ENCODE measurements at regions not wholly inside any gene's neighbourhood (a gene's known extent, or its start where the extent isn't known, plus 50 kb on each side); places are given as distances from the start of the nearest gene placed in this dataset.
"Not testable (repeated sequence)": the region's sequence is repeated elsewhere in the genome, so short reads cannot be mapped to it uniquely, and the experiment has no call there.

DNA sequence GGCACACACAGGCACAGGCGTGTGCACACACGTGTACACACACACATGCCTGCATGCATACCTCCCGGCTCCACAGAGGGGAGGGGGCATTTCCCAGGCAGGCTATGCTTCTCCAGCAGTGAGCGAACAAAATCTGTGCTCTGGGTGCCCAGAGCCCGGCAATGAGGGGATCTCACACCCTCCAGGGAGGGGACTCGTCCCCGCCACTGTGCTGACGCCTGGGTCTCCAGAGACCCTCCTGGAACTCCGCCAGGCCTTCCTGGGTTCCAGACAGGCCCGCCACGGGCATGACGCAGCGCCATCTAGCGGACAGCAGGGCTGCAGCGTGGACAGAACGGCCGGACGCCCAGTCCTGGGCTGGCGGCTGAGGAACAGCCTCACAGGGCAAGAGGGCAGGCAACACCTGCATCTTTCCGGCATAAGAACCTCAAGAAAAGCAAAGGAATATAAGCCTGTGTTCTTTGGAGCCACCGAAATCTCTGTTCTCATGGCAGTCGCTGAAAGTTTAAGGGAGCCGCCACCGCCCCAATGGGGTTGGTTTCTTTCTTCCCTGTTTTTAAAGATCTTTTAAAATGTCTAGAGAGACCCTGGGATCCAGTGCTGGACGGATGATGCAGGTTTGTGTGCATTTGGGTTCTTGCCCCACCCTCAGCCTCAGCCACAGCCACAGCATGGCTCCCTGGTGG, 135.6 kb upstream of the PPP1R26 start:
- DNase-seq, result peak; percentile 76

DNA sequence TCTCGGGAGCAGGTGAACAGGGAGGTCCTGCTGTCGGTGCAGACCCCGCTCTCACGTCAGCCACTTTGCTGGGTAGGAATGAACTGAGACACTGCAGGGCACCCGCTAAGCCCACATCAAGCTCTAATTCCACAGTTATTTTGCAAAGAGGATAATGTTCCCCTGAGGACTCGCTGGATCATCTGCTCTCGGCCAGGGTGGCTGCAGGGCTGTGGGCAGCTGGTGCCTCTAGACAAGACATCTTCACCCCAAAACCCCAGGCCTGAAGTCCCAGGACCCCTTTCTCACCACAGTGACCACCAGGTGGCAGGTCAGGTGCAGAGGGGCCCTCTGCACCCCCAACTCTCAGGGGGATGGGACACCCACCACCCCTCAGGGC, 135.1 kb upstream of the PPP1R26 start:
- no peak for DNase-seq

DNA sequence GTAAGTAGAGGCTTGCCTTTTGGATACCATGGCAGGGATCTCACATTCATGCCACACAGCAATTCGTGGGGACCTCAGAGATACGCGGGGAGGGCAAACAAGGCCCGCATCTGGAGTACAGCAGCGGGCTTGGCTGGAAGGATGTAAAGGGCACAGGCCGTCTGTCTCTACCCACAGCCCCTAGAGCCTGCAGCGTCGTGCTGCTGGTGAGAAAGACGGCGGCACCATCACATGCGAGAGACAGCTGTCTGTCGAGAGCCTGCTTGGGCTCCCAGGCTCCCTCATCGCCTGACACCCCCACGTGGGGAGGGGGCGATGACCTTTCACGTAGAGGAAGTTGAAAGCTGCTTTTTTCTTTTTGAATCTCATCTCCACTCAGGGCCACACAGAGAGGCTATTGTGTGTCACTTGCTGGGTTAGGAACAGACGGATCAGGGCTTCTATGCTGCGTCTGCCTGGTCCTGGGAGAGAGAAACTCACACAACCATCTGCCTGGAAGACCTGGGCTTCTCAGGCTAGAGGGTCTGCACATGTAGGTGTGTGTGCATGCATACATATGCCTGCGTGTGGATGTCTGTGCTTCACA, 134.6 kb upstream of the PPP1R26 start:
- DNase-seq, result no peak

DNA sequence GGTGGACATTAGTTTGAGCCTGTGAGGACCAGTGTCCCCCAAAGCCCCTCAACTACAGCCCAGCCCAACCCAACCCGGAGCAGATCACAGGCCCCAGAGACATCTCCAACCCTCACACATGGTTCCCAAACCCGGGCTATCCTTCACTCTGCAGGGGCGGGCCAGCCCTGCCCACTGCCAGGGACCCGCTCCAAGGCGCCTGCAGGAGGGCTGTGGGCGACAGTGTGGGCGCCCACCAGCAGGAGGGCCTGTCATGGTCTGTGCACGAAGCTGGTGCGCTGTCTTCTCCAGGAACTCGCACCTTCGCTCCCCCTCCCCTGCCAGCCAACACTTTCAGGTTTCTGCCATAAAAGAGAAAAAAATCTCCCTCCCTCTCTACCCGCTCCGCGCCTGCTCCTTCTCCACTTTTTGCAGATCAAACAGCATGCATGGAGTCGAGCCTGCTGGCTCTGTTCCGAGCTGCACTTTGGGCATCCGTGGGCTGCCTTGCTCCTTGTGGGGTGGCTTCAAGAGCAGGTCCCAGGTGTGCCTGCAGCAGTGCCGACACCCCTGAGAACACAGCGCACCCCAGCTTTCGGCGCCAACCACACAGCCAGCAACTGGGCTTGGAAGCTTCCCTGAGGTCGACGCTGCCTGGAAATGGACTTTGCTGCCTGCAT, 133.7 kb upstream of the PPP1R26 start:
- DNase-seq, result no peak

DNA sequence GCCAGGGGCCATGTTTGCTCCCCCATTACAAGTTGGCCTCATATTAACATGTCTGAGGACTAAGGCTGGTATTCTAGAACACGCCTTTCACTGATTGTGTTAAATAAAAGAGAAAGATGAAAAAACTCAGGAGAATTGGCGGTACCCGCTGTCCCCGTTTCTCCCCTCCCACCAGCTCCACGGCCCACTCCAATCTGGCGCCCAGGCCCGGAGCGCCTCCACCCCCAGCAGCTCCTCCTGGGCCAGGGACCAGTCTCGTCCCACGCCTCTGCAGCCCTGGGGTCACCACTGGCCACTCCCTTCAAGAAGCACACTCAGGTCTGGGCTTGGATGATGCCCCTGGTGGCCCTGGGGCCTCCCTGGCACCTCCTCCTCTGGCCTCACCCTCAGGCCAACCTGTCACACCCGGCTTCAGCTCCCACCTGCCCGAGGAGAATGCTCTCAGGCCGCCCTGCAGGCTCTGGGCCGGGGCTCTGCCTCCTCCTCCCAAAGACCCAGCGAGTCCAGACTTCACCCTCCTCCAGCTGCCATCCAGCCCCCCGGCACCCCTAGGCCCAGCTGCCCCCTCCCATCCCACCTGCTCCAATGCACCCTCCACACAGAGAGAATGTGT, 133.0 kb upstream of the PPP1R26 start:
- no peak for DNase-seq

DNA sequence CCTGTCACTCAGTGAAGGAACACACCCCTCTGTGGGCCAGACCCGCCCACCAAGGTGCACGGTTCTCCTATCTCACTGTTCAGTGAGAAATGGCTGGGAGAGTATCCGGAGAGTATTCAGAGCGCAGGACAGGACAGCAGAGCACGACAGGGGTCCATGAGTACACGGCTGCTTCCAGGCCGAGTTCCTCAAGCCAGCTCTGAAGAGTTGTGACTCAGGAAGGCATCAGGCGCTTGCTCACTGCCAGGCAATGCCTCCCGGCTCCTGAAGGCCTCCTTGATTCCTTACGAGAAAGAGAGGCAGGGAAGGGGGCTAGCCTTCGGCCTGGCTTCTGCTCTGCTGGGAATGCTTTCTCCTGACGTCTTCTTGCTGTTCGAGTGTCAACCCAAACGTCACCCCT, 132.1 kb upstream of the PPP1R26 start:
- no peak for DNase-seq

DNA sequence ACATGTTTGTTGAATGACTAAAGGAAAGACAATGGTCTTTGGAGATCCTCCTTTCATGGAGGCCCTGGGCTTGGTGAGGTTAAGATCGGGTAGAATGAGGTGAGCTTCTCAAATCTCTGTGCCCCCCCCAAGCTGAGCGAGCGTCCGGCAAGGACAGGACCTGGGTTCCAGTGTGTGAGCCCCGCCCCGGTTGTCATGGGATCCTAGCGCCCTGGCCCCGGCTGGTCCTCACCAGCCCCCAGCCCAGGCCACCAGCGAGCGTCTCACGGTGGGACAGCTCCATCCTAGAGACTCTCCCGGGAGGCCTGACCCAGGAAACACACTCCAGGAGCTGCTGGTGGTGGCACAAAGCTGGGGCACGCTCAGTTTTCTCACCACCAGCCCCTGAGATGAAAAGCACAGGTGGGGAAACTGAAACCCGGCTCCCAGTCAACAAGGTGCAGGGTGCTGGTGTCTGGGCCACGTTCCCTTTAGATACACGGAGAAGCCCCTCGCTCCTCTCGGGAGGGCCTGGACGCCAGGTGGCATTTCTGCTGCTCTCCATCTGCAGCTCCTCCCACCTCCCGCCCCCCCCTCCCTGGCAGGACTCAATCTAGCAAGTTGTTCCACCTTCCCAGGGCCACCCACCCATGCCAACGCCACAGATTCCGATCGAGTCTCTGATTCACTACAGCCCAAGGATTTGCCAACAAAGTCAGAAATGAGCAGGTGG, 131.3 kb upstream of the PPP1R26 start:
- no peak for DNase-seq

DNA sequence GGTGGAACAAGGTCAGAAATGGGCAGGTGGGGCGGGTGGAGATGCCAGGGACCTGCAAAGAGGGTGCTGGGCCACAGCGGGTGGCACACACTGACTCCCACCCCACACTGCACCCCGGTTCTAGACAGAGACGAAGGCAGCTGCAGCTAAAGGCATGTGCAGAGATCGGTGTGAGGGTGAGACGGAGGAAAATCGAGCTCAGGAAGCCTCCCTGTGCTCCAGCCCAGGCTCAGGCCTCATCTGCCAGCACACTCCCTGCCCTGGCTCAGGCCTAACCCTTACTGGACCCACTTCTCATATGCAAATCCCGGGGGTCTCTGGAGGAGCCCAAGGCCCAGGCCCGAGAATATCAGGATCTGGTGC, 130.8 kb upstream of the PPP1R26 start:
- no peak for DNase-seq

DNA sequence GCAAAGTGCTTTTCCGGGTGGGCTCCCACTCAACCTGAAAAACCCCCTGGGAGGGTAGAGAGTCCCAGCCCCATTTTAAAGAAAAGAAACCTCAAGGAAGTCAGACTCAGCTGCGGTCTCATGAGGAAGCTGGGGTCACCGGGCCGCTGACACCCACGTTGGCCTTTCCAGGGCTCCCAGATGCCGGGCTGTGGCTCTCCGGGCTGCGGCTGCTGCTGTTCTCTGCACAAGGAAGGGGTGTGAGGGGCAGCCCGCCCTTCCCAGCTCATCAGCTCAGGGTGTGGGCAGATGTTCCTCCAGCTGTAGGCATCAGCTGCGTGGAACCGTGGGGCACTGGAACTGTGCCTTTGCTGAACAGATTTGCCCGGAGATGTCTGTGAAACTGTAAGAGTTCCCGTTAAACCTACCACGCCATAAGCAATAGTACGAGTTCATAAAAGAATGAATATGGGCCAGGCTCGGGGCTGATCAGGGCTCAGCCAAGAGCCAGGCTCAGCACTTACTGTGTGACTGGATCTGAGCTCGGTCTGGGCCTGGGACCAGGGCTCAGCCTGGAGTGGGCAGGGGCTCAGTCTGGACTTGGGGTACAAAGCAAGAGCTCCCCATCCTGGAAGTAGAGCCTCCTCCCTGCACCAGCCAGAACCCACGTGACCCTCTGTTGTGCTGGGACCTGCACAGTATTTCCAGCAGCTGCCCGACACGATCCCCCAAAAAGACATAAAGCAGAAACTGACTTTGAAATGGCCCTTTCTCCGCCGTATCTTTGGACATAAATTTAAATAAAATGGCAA, 130.2 kb upstream of the PPP1R26 start:
- DNase-seq, result no peak

DNA sequence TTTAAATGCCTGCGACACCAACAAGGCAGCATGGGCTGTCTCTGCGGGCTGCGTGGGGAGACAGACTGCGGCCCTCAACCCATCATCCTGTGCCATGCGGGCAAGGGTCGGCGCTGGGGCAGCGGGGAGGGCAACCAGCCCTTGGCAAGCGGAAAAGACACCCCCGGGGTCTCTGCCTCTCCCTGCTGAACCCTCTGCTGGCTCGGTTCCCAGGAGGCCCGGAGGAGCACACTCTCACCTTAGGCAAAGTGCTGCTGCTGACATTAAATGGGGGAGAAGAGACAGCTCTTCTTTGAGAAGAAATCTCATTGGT, 129.6 kb upstream of the PPP1R26 start:
- DNase-seq, result peak; percentile 68

DNA sequence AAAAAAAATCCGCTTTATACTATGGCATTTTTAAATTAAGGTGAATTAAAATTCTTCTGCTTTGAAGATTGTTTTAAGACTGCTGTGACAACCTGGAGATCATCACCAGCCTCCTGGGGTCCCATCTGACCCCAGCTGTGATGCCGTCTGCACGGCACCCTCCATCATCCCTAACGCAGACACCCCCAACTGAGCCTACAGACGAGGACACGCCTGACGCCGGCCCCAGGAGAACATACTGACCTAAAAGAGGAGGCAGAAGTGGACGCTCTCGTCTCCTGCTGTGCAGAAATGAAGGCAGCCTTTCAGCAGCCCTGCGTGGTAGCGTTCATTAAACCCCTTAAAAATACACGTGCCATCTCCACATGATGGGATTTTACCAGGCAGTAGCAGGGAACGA, 125.6 kb upstream of the PPP1R26 start:
- no peak for DNase-seq

DNA sequence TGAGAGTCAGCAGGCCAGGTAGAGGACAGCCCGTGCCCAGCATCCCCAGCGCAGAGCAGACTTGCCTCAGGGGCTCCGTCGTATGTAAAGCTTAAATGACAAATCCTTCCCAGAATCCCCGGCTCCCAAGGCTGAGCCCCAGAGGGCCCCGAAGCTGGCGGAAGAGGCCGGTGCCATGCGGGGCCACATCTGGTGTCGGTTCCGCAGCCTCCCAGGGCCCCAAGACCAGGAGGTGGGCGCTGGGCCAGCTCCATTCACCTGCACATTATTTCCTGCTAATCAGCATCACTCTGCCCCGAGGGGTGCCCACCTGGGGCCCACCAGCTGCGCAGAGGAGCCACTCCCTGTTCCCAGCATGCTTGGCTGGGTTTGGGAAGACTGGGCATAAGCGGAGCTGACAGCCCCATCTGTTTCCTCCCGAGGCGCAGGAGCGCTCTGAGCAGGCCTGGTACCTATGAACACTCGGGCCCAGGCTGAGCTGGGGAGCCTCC, 124.0 kb upstream of the PPP1R26 start:
- DNase-seq, result peak; percentile 65

DNA sequence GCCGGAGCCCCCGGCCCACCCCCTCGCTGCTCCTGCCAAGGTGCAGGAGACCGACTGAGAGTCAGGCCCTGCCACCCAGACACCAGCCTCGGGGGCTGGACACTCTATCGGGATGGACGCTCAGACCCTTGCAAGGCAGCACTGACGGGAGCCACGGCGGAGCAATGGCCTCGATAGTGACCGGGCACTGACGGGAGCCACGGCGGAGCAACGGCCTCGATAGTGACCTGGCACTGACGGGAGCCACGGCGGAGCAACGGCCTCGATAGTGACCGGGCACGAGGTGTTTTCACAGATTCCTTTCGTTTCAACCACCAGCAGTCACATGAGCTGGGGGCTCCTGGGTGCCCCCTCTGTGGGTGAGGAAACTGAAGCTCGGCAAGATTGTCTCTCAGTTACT, 123.6 kb upstream of the PPP1R26 start:
- DNase-seq, result no peak

DNA sequence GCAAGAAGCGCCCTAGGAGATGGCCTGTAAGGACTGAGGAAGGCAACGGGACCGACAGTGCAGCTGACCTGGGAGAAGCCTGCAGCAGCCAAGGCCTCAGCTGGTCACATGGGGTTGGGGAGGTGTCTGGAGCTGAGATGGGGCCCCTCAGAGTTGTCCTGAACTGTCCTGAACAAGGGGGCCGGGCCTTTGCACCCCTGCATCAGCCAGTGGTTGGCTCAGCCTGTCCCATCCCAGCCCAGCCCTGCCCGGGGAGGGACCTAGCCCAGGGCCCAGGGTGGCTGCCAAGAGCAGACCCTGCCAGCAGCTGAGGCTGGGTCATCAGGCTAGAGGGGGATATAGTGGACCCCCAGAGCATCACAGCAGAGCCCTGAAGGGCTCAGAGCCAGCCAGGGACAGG, 122.8 kb upstream of the PPP1R26 start:
- DNase-seq, result no peak

DNA sequence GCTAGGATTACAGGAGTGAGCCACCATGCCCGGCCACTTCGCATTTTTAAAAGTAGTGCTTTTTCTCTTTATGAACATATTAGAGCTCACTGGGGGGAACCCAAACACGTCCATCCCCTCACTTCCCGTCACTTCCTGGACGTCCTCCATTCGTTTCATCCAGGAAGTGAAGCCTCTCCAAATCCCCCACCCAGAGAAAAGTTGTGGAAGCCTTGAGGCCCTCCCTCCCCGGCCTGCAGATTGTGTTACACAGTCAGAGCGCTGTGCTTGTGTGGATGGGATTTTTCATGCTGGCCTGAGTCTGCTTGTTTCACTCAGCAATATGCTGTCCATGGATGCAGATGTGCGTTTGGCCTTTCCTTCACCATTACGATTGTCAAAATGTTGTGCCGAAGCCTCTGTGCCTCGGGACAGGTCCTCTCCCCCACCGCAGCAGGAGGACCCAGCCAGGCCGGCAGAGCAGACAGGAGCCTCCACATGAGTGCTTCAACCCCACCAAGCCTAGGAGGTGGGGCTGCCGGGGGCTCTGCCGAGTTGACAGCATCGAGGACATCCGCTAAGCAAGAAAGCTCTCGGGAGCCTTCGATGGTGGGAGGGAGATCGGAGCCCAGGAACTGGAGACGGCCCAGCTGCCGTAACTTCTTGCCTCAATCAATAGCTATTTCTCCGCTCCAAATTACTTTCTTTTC, 121.6 kb upstream of the PPP1R26 start:
- no peak for DNase-seq

DNA sequence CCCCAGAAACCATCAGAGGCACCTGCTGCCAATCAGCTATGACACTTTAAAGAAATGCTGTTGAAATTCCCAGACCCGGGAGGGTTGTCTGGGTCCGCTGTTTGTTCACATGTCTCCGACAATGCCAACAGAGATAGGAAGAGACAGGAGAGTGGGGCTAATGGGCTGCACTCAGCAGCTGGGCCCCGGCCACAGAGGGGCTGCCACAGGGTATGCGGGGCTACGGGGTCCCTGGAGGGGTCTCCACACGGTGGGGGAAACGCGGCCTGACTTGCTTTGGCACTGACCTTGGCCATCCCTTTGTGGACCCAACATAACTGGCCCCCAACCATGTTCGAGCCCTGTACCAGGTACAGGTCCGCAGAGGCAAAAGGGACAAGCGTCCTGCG, 121.0 kb upstream of the PPP1R26 start:
- DNase-seq, result no peak

DNA sequence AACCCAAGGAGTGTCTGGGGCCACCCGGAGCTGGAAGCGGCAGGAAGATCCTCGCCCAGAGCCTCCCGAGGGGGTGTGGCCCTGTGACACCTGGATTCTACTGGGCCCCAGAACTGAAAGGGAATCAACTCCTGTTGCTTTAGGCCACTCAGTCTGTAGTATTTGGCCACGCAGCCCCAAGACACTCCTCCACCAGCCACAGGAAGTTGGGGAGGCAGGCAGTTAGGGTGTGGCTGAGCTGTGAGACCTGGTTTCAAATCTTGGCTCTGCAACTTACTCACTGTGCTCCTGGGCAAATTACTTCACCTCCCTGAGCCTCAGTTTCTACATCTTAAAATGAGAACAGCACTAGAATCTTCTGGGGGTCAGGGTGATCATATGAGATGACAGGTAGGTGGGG, 119.8 kb upstream of the PPP1R26 start:
- no peak for DNase-seq

DNA sequence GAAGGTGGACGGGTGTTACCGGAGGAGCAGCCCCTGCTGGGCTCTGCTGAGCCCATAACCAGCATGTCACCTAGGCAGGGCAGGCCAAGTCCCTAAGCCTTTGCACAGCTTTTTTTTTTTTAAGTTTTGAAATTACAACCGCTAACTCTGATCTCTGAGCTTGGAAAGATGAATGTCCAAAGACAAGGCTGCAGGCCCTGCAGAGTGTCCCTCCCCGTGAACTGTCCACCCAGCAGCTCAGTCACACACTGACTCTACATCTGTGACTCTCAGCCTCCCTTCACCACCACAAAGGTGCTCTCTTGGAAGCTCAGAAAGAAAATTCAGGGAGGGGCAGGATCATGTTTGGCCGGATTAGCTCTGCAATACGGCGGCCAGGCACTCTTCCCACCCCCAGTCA, 119.0 kb upstream of the PPP1R26 start:
- DNase-seq, result no peak

DNA sequence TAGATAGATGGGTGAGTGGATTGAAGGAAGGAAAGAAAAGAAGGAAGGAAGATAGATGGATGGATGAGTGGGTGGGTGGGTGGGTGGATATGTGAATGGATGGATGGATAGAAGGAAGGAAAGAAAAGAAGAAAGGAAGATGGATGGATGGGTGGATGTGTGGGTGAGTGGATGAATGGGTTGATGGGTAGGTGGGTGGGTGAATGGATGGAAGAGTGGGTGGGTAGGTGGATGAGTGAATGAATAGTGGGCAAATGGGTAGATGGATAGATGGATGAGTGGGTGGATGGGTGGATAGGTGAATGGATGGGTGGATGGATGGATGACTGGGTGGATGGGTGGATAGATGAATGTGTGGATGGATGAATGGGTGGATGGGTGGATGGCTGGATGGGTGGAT, 117.9 kb upstream of the PPP1R26 start:
- not testable (repeated sequence) for DNase-seq

DNA sequence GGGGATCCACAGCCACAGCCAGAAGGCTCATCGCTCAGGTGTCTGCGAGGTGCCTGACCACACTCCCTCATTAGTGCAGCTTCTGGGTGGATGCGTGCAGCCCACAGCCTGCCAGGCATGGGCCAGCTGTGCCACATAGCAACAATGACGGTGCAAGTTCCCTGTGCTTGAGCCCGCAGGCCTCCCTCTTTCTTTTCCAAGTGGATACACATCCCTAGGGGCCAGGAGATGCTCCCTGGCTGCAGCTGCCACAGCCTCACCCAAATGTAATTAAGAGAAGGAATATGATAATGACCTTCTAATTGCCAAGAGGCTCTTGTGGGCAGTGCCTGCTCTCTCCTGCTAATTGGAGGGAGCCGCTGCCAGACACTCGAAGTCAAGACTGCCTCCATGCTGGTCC, 116.0 kb upstream of the PPP1R26 start:
- peak; percentile 87 for DNase-seq

DNA sequence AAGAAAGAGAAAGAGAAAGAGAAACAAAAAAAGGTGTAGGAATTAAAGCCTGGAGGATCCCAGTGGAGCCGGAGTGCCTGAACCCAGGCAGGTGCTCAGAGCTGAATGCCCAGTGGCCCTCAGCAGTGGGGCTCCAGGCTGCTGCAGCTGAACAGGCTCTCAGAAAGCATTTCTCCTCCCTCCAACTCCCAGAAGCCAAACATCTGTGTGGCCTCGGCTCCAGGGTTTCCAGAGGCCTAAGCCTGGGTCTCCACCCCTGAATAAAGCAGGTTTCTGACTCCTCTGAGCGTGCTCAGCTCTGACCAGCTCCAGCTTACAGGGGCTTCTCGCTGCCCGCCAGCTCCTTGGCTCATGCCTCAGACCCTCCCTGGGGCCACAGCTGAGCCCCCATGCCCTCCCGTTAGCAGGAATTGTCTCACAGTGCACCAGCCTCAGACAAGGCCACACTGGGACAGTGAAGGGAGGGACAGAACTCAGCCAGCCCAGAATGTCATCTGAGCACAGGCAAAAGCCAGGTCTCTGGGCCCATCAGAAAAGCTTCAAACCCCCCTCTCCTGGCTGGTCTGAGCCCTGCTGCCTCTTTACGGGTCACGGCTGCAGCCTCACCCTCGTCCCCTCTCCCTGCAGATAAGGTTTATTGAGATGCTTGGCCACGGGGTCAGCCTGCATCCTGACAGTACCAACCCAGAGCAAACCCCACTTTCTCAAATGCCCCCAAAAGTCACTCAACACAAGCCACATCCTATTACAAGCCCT, 114.4 kb upstream of the PPP1R26 start:
- peak; percentile 66 for DNase-seq

Measured in DMS79 treated with DMSO at 0.1 percent for 48 hours (cell line).